AG08396 (cell line): ENCODE measurements at regions not wholly inside any gene's neighbourhood (a gene's known extent, or its start where the extent isn't known, plus 50 kb on each side); places are given as distances from the start of the nearest gene placed in this dataset.
"Not testable (repeated sequence)": the region's sequence is repeated elsewhere in the genome, so short reads cannot be mapped to it uniquely, and the experiment has no call there.

Source experiments
- DNase-seq: peaks from one replicate; pipeline ENCODE4 v3.0.0; 2012; ENCODE audit warnings: low spot score, mixed read lengths

- no peak for DNase-seq
Measured at GRCh38 chr15:47887241-47887800, 170.0 kb downstream of the SEMA6D start.

GRCh38 chr15:47888385-47889100 lies 171.2 kb downstream of the SEMA6D start:
- DNase-seq = no peak

DNA sequence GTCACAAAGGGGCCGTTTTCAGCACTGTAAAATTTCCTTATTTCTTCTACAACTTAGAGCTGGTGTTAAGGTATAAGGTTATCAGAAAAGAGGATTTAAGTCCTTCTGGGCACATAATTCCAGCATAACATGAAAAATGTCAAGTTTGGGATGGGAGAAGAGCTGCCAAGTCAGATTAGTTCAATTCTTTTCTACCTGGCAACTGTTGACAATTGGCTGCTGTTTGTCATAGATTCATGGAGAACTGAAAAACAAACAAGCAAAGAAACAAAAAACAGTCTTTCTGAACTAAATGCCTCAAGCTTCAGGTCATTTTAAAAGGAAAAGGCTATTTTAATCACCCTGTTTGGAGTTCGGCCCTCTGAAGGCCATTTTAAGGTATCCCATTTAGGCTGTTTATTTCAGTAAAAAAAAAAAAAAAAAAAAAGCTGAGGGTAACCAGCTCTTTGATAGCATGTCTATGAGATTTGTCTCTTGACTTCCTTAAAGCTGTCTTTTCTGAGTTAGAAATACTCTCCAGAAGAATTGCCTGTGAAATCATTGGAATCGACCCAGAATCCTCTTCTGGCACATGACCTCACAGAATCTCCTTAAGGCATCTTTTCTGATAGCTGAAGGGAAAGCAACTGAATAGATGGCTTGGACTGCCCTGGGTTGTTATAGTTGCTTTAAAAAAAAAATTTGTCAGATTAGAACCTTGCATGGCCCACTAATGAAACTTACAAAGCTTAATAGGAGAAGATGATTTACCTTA lies 173.3 kb downstream of the SEMA6D start:
- DNase-seq = no peak

- DNase-seq = no peak
Measured at GRCh38 chr15:47897525-47897924, 180.2 kb downstream of the SEMA6D start.

- DNase-seq = no peak
Measured at GRCh38 chr15:47900751-47901150, 183.4 kb downstream of the SEMA6D start.

GRCh38 chr15:47903368-47903767 lies 186.1 kb downstream of the SEMA6D start:
- no peak for DNase-seq

- DNase-seq = no peak
Measured at GRCh38 chr15:47908486-47908885, 191.2 kb downstream of the SEMA6D start.

DNA sequence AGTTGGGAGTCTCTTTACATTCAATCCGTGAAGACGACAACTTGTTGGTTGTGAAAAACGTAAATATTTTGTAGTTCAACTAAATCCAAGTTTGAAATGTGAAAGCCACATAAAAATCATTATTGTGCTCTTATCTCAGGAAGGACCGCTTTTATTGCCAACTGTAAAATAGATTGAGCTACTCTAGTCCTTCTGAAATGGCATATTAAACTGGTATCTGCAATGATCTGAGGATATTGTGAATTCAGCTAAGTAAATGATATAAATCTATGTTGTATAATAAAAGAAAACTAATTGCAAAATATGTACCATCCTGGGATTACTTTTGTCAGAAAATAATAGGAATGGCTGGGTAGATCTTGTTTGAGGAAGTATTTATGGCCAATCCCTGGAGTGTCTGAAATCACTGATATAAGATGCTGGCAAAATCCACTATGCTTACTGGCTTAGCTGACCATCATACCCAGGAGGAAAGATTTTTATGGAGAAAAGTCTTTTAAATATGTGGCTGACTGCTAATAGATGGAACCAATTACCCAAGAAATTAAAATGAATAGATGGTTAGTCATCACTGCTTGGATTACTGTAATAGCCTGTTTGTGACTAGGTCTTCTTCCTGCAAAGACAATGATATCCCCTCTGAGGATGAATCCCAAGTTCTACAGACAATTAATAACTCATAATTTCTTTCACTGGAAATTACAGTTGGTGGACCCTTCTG lies 191.8 kb downstream of the SEMA6D start:
- DNase-seq = no peak

DNA sequence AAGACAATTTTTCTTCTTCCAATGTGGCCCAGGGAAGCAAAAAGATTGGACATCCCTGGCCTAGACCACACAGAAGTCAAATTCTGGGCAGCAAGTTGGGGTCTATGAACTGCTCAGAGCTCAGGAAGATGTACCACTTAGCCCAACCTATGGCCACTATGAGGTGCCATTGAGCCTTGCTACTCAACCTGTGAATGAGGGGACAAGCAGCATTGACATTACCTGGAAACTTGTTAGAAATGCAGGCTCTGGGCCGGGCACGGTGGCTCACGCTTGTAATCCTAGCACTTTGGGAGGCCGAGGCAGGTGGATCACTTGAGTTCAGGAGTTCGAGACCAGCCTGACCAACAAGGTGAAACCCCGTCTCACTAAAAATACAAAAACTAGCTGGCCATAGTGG lies 195.6 kb downstream of the SEMA6D start:
- DNase-seq = not testable (repeated sequence)

- no peak for DNase-seq
Measured at GRCh38 chr15:47917881-47918280, 200.6 kb downstream of the SEMA6D start.

GRCh38 chr15:47918877-47919276 lies 201.6 kb downstream of the SEMA6D start:
- no peak for DNase-seq

- DNase-seq = no peak
Measured at GRCh38 chr15:47924381-47924780, 196.4 kb upstream of the SLC24A5 start.

- DNase-seq = no peak
Measured at GRCh38 chr15:47929138-47929803, 191.5 kb upstream of the SLC24A5 start.

GRCh38 chr15:47932261-47932660 lies 188.5 kb upstream of the SLC24A5 start:
- DNase-seq = no peak

GRCh38 chr15:47932951-47933641 lies 187.7 kb upstream of the SLC24A5 start:
- no peak for DNase-seq

GRCh38 chr15:47933865-47934264 lies 186.9 kb upstream of the SLC24A5 start:
- DNase-seq = no peak

DNA sequence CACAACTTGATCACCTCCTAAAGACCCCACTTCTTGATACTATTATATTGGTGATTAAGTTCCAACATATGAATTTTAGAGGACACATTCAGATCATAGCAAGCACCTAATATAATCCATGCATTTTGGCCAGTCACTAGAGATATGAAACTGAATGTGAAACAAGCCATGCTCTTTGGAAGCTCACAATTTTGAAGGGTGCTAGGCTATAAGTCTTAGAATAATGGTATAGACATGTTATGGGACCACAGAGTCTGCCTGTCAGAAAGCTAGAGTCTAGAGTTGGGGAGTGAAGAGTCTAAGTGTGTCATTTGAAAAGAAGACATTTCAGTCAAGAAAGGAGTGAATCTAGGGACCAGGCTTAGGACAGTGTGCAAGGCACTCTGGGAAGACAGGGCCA lies 186.4 kb upstream of the SLC24A5 start:
- DNase-seq = no peak

- DNase-seq = no peak
Measured at GRCh38 chr15:47937834-47938233, 183.0 kb upstream of the SLC24A5 start.

GRCh38 chr15:47944637-47945288 lies 176.0 kb upstream of the SLC24A5 start:
- DNase-seq = no peak

DNA sequence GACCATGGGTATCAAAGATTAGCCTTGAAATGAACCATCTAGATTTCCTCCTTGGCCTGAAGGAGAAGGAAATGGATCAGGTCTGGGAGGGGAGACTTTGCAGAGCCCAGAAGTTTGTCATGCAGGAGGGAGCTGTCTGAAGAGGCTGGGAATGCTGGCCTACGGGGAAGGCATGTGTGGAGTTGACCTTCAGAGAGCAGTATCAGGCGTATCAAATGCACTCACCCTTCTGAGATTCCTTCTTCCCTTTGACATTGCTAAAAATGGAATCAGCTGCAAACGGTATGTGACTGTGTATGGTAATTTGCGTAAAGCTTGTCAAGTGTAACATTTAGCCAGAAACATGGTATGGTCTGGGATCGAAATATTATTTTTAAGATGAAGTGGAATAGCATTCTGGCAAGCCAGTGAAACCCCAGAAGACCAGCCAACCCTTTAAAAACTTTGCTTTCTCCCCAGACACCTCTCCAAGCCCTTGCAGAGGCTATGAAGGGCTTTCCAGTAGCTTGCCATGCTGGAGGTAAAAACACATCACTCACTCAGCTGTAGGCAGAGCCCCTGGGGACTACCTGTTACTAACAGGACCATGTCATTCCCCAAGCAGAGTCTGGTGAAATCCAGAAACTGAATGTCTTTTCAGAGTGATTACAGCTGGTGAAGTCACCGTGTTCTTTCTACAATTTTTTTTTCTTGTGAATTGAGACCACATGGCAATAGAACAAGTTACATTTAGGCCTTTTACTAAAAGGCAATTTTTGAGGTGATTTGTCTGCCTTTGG lies 174.7 kb upstream of the SLC24A5 start:
- DNase-seq = no peak
